ENCODE measurements at regions not wholly inside any gene's neighbourhood (a gene's known extent, or its start where the extent isn't known, plus 50 kb on each side); places are given as distances from the start of the nearest gene placed in this dataset.
A peak's percentile ranks its signal among the peaks of the same experiment; 100 is the strongest.

GRCh38 chr12:30437616-30438015 is 258.1 kb downstream of the IPO8 start:
- DNase-seq (ENCODE audit: low read depth) = peak; percentile 32

- peak; percentile 24 for DNase-seq (ENCODE audit: low read depth)
Observed at GRCh38 chr12:30437044-30437443, 258.6 kb downstream of the IPO8 start.

GRCh38 chr12:30428098-30428497 is 267.6 kb downstream of the IPO8 start:
- DNase-seq (ENCODE audit: low read depth) = no peak

GRCh38 chr12:30427555-30427954 is 268.1 kb downstream of the IPO8 start:
- no peak for DNase-seq (ENCODE audit: low read depth)

- no peak for DNase-seq (ENCODE audit: low read depth)
Observed at GRCh38 chr12:30425445-30425844, 270.2 kb downstream of the IPO8 start.

- no peak for DNase-seq (ENCODE audit: low read depth)
Observed at GRCh38 chr12:30423330-30423729, 272.3 kb downstream of the IPO8 start.

GRCh38 chr12:30422844-30423243 is 272.8 kb downstream of the IPO8 start:
- DNase-seq (ENCODE audit: low read depth) = no peak

DNA sequence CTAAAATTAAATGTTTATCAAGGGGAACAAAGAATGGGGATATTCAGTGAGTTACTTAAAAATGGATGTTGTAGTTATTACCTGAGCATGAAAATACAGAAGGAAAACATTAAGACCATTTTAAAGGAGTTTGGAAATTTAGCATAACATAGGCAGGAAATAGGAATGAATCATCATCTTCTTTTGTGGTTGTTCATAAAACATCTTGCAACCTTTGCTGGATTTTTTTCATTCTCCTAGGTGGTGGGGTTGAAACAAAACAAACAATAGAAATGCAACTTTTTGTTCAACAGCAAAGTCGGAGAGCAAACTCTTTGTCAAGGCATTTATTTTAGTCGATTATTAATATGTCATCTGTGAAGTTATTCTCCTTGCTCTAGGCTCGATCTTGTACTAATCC is 275.1 kb downstream of the IPO8 start:
- no peak for DNase-seq (ENCODE audit: low read depth)

DNA sequence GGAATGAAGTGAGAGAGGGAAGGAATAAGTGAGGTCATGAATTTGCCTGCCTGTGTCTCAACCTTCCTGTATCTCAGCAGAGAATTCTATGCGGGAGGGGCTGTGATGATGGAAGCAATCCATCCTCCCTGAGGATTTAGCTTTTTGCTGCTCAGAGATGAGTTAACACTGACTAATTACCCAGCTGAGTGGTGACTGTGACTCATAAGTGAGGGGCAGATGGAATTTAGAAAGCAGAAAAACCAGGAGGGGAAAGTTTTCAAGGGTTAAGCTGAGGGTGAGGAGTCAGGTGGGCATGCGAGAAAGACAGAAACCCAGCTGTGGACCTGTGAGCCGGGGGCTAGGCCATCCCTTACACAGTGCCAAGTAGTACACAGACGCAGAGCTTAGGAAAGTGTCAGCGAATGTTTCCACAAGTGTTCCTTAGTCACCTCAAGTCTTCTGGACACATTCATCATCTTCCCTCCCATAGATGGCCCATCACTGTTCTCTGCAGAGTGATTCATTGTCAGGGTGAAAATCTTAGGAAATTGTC is 277.9 kb downstream of the IPO8 start:
- DNase-seq (ENCODE audit: low read depth) = peak; percentile 76

DNA sequence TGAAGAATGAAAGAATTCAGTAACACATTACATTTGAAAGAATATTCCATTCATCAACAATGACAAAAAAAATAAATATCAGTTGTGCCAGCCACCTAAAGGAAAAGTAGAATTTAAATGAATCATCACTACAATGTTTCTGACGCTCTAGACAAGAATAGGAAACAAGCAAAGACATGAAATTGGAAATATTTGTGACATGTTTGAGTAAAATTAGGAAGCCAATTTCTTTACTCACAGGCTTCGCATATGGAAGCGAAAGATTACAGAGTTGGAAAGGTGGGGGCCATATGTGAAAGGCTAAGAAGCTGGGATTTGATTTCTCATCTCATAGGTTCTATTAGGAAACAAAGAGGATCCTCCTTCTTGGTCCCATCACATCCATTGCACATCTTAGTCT is 279.0 kb downstream of the IPO8 start:
- no peak for DNase-seq (ENCODE audit: low read depth)

DNA sequence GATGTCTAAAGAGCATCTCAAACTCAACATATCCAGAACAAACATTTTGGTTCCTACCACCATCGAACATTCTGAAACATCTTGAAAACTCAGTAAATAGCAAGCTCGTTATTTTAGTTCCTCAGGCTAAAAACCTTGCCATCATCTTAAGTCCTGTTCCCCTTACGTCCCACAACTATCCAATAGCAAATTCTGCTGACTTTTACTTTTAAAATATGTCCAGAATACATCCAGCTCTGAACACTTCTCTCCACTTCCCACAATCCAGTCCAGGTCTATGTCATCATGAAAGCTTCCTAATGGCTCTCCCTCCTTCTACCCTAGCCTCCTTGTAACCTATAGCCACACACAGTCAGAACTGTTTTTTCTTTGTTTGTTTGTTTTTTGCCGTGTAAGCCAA is 279.9 kb downstream of the IPO8 start:
- DNase-seq (ENCODE audit: low read depth) = no peak

- DNase-seq (ENCODE audit: low read depth) = no peak
Observed at GRCh38 chr12:30414507-30414906, 281.2 kb downstream of the IPO8 start.

GRCh38 chr12:30400349-30400748 is 295.3 kb downstream of the IPO8 start:
- no peak for DNase-seq (ENCODE audit: low read depth)

DNA sequence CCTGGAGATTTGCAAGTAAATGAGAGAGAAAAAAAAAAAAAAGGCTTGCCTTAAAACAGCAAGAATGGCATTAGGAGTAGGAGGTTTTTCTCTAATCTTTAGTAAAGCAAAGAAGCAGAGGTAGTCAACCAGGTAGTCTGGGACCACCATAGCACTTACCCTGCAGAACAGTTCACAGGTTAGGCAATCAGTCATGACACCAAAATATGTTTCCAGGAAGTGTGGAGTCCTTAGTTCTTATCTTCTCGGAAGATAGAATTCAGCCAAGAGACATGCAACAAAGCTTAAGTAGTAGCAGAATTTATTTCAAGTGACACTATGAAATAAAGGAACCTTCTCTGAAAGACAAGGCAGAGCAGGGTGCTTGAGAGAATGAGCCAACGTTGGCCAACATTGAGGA is 295.8 kb downstream of the IPO8 start:
- no peak for DNase-seq (ENCODE audit: low read depth)

DNA sequence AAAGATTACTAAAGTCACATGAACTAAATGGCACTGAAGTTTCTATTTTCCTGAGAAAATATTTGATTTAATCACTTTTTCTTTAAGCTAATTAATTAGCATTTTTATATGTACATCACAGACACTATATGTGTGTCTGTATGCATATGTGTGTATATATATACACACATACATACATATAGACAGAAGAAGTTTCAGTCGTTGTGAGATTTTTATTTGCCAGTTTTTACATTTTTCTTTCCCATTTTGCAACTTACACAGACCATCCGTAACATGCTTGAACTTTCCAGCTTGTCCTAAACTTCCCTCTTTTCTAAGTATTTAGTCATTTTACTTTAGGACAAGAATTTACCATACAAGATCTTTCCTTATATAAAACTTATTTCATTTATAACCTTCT is 299.1 kb downstream of the IPO8 start:
- DNase-seq (ENCODE audit: low read depth) = no peak

- DNase-seq (ENCODE audit: low read depth) = no peak
Observed at GRCh38 chr12:30395190-30395589, 300.5 kb downstream of the IPO8 start.

GRCh38 chr12:30391766-30392366 is 303.8 kb downstream of the IPO8 start:
- DNase-seq (ENCODE audit: low read depth) = no peak

DNA sequence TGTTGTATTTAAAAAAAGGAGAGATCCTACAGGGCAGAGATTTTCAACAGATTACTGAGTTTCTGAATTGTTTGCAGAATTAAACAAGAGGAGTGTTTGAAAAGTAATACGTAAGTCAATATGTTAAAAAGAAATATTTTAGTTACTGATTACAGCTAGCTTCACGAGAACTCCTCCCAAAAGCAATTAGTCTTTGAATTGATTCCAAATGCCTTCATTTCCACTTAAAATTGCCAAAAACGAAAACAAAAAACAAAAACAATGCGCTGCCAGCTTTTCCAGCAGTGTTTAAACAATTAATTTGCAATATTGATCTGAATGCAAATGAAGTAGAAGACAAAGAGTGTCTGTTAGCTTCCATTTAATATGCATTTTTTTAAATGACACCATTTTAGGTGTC is 310.0 kb downstream of the IPO8 start:
- no peak for DNase-seq (ENCODE audit: low read depth)

GRCh38 chr12:30384976-30385375 is 310.7 kb downstream of the IPO8 start:
- DNase-seq (ENCODE audit: low read depth) = no peak

DNA sequence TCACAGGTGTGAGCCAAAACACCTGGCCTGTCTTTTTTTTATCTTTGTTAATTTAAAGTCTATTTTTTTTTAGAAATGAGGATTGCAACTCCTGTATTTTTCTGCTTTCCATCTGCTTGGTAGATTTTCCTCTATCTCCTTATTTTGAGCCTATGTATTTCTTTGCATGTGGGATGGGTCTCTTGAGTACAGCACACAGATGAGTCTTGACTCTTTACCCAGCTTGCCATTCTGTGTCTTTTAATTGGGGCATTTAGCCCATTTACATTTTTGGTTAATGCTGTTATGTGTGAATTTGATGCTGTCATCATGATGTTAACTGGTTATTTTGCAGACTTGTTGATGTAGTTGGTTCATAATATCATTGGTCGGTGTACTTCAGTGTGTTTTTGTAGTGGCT is 317.4 kb downstream of the IPO8 start:
- no peak for DNase-seq (ENCODE audit: low read depth)

- DNase-seq (ENCODE audit: low read depth) = no peak
Observed at GRCh38 chr12:30364822-30365221, 330.8 kb downstream of the IPO8 start.

- DNase-seq (ENCODE audit: low read depth) = no peak
Observed at GRCh38 chr12:30361145-30361544, 334.5 kb downstream of the IPO8 start.

DNA sequence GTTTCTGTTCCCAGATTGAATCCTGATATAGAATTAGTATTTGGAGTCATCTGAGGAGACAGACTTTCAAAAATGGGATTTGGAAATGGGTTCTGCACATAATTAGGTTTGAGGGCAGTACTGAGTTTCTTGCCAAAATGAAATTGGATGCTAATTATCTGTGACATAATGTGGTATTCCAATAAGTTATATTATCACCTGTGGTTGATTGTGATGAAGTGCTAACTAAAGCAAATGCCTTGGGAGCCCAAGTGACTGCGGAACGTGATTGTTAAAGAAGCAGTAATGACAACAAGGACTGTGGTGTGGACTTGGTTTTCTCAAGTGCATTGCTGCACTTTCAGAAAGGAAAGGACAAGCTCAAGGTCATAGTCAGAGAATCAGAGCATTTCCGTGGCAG is 337.0 kb downstream of the IPO8 start:
- no peak for DNase-seq (ENCODE audit: low read depth)

- no peak for DNase-seq (ENCODE audit: low read depth)
Observed at GRCh38 chr12:30357766-30358490, 337.7 kb downstream of the IPO8 start.

Measured in RPMI7951 (cell line).